MM.1S (cell line): ENCODE measurements at regions not wholly inside any gene's neighbourhood (a gene's known extent, or its start where the extent isn't known, plus 50 kb on each side); places are given as distances from the start of the nearest gene placed in this dataset.

Experiments
- DNase-seq: peaks from one replicate; pipeline ENCODE4 v3.0.0-alpha.2; 2015
- H2AFZ ChIP-seq: fragments of 300-600 bp; sonication (generic); 2 replicates; pipeline ENCODE4 v1.6.0; 2016; ENCODE audit warnings: antibody characterized with exemption, low read length
- H3F3A ChIP-seq: fragments of 300-600 bp; sonication (generic); 2 replicates; pipeline ENCODE4 v1.6.1; 2016; ENCODE audit warnings: mild to moderate bottlenecking, antibody characterized with exemption, low read length, moderate library complexity, mixed read lengths; ENCODE audit not compliant: insufficient read depth
- H3K27ac ChIP-seq: fragments of 300-600 bp; sonication (generic); 2 replicates; pipeline ENCODE4 v1.5.1; 2016; ENCODE audit warnings: mild to moderate bottlenecking, low read length
- H3K27me3 ChIP-seq: fragments of 300-600 bp; sonication (generic); replicated peaks from 2 replicates; pipeline ENCODE4 v1.6.0; 2016; ENCODE audit warnings: low read length; ENCODE audit not compliant: insufficient read depth
- H3K36me3 ChIP-seq: fragments of 300-600 bp; sonication (generic); replicated peaks from 2 replicates; pipeline ENCODE4 v1.6.1; 2016; ENCODE audit warnings: mild to moderate bottlenecking, low read length, mixed read lengths; ENCODE audit not compliant: insufficient read depth
- H3K4me1 ChIP-seq: fragments of 300-600 bp; sonication (generic); 2 replicates; pipeline ENCODE4 v1.6.1; 2016; ENCODE audit warnings: low read length, mixed read lengths
- H3K4me2 ChIP-seq: fragments of 300-600 bp; sonication (generic); 2 replicates; pipeline ENCODE4 v1.6.0; 2016; ENCODE audit warnings: low read depth, low read length
- H3K4me3 ChIP-seq: fragments of 300-600 bp; sonication (generic); 2 replicates; pipeline ENCODE4 v1.5.1; 2016; ENCODE audit warnings: low read length, mixed read lengths
- H3K79me2 ChIP-seq: fragments of 300-600 bp; sonication (generic); 2 replicates; pipeline ENCODE4 v1.6.1; 2016; ENCODE audit warnings: mixed run types, low read length, mixed read lengths
- H3K9ac ChIP-seq: fragments of 300-600 bp; sonication (generic); 2 replicates; pipeline ENCODE4 v1.6.1; 2016; ENCODE audit warnings: low read length, mixed read lengths
- H3K9me2 ChIP-seq: fragments of 300-600 bp; sonication (generic); replicated peaks from 2 replicates; pipeline ENCODE4 v1.6.1; 2016; ENCODE audit warnings: mild to moderate bottlenecking, low read length, mixed read lengths; ENCODE audit not compliant: insufficient read depth
- H3K9me3 ChIP-seq: fragments of 300-600 bp; sonication (generic); replicated peaks from 2 replicates; pipeline ENCODE4 v1.6.1; 2016; ENCODE audit warnings: mild to moderate bottlenecking, low read length, mixed read lengths; ENCODE audit not compliant: insufficient read depth
- H4K20me1 ChIP-seq: fragments of 300-600 bp; sonication (generic); 2 replicates; pipeline ENCODE4 v1.6.1; 2016; ENCODE audit warnings: mild to moderate bottlenecking, low read length, moderate library complexity, mixed read lengths; ENCODE audit not compliant: insufficient read depth
- CTCF ChIP-seq: fragments of 300-600 bp; sonication (generic); IDR thresholded peaks from 2 replicates; pipeline ENCODE4 v1.5.1; 2016; ENCODE audit warnings: antibody characterized with exemption, low read length, mixed read lengths
- EZH2 ChIP-seq: fragments of 300-600 bp; sonication (generic); optimal IDR thresholded peaks from 2 replicates; pipeline ENCODE3; 2017; ENCODE audit warnings: low read depth, mild to moderate bottlenecking, antibody characterized with exemption, low read length, mixed read lengths
- EZH2phosphoT487 ChIP-seq: fragments of 300-600 bp; sonication (generic); IDR thresholded peaks from 2 replicates; pipeline ENCODE4 v1.6.1; 2018; ENCODE audit warnings: antibody characterized with exemption, low read length

- H3K27ac ChIP-seq = no peak overlapping the region
- H3K4me2 ChIP-seq = no peak overlapping the region
- H3K9me2 ChIP-seq = no peaks in the 10 kb centered on the region
- H3K9me3 ChIP-seq = no peaks in the 10 kb centered on the region
- H3K79me2 ChIP-seq = no peaks in the 10 kb centered on the region
- H3K27me3 ChIP-seq = no peaks in the 10 kb centered on the region
- H3F3A ChIP-seq = no peaks in the 10 kb centered on the region
- H2AFZ ChIP-seq = no peak overlapping the region
- no peak for DNase-seq
- no peak overlapping the region for H3K4me3 ChIP-seq
- no peak for TF ChIP-seq CTCF
- TF ChIP-seq EZH2phosphoT487 = no peak
- no peak for TF ChIP-seq EZH2
- no peak overlapping the region for H3K9ac ChIP-seq
- no peaks in the 10 kb centered on the region for H3K4me1 ChIP-seq
- H3K36me3 ChIP-seq = no peaks in the 10 kb centered on the region
- no peaks in the 10 kb centered on the region for H4K20me1 ChIP-seq
Measured at GRCh38 chr16:55136356-55137150, 187.4 kb upstream of the IRX6 start.

- Histone ChIP-seq H3F3A (no peaks in the 10 kb centered on the region), H3K4me2 (no peak overlapping the region), H3K36me3 (no peaks in the 10 kb centered on the region), H2AFZ (no peak overlapping the region), H3K9me3 (no peaks in the 10 kb centered on the region), H3K4me3 (no peak overlapping the region), H3K27ac (no peak overlapping the region), H3K27me3 (no peaks in the 10 kb centered on the region), H3K9me2 (no peaks in the 10 kb centered on the region), H3K4me1 (no peaks in the 10 kb centered on the region), H4K20me1 (no peaks in the 10 kb centered on the region), H3K9ac (no peak overlapping the region), H3K79me2 (no peaks in the 10 kb centered on the region)
- no peak for TF ChIP-seq CTCF
- TF ChIP-seq EZH2phosphoT487 = no peak
- no peak for TF ChIP-seq EZH2
- DNase-seq = no peak
Measured at GRCh38 chr16:55138298-55138697, 185.7 kb upstream of the IRX6 start.

- Histone ChIP-seq H3K4me2 (no peak overlapping the region), H3K27me3 (no peaks in the 10 kb centered on the region), H3F3A (no peaks in the 10 kb centered on the region), H3K4me3 (no peak overlapping the region), H3K9me3 (no peaks in the 10 kb centered on the region), H3K9me2 (no peaks in the 10 kb centered on the region), H3K27ac (no peak overlapping the region), H3K79me2 (no peaks in the 10 kb centered on the region), H2AFZ (no peak overlapping the region), H3K9ac (no peak overlapping the region), H3K4me1 (no peaks in the 10 kb centered on the region), H3K36me3 (no peaks in the 10 kb centered on the region), H4K20me1 (no peaks in the 10 kb centered on the region)
- no peak for DNase-seq
- TF ChIP-seq EZH2 = no peak
- no peak for TF ChIP-seq EZH2phosphoT487
- TF ChIP-seq CTCF = no peak
Measured at GRCh38 chr16:55142405-55142804, 181.6 kb upstream of the IRX6 start.
